HepG2 (cell line): ENCODE measurements at regions not wholly inside any gene's neighbourhood (a gene's known extent, or its start where the extent isn't known, plus 50 kb on each side); places are given as distances from the start of the nearest gene placed in this dataset.
A peak's percentile ranks its signal among the peaks of the same experiment; 100 is the strongest.

ENCODE experiments used
- ATAC-seq: fragments of 200-7000 bp; cut with Tn5 transposase; 3 replicates; pipeline ENCODE4 v1.9.1; 2020; ENCODE audit warnings: mild to moderate bottlenecking, moderate library complexity
- BruUV-seq: library from RNA; stranded (reverse); fragments of 400-500 nt; replicated peaks from 2 replicates; lab custom pipeline; 2021; lab: Mats Ljungman, UMichigan
- CTCF ChIA-PET: fragments of 300-600 bp; formaldehyde crosslinking; extraction: SDS; loops from one replicate; lab custom pipeline; 2021; ENCODE audit warnings: low total read pairs, inconsistent platforms, low intra/inter-chr PET ratio; lab: Yijun Ruan, JAX
- POLR2A ChIA-PET: fragments of 350-600 bp; sonication (Branson Sonifier 250); formaldehyde crosslinking; loops from one replicate; lab custom pipeline; 2020; ENCODE audit warnings: antibody characterized with exemption, inconsistent platforms; lab: Yijun Ruan, JAX
- DNase-seq: peaks from one replicate; pipeline ENCODE4 v3.0.0-alpha.2; 2015; ENCODE audit warnings: low spot score
- FAIRE-seq: peaks from 3 replicates; lab custom pipeline; 2011; peaks lifted over from hg19 to GRCh38; lab: Jason Lieb, UNC
- H2AFZ ChIP-seq: one replicate; pipeline ENCODE4 v1.6.1; 2011; ENCODE audit warnings: low read length, inconsistent platforms
- H3K27ac ChIP-seq: fragments of 300-600 bp; 3 replicates; pipeline ENCODE4 v1.8.0; 2011; ENCODE audit warnings: mixed run types, mild to moderate bottlenecking, mixed read lengths, low read length, inconsistent platforms; ENCODE audit not compliant: insufficient read depth; ENCODE audit errors: extremely low read length
- H3K27me3 ChIP-seq, 2 experiments: fragments of 200-600 bp in 1 of 2; 2 replicates in 1 of 2; 3 replicates in 1 of 2; pipeline versions ENCODE4 v1.6.0 to v1.8.0; 2011; ENCODE audit warnings: low read length in 2 of 2, mild to moderate bottlenecking in 2 of 2, moderate library complexity in 2 of 2, inconsistent platforms in 1 of 2; ENCODE audit not compliant: insufficient read depth in 2 of 2, control insufficient read depth in 1 of 2
- H3K36me3 ChIP-seq, 2 experiments: fragments of 200-600 bp in 1 of 2; replicated peaks in 1 of 2; 2 replicates in 1 of 2; 3 replicates in 1 of 2; pipeline versions ENCODE4 v1.5.1 to v1.8.0; 2011; ENCODE audit warnings: low read length in 2 of 2, inconsistent platforms in 1 of 2; ENCODE audit not compliant: insufficient read depth in 2 of 2, control insufficient read depth in 1 of 2
- H3K4me1 ChIP-seq: 2 replicates; pipeline ENCODE4 v1.5.1; 2012; ENCODE audit warnings: low read length, inconsistent platforms; ENCODE audit not compliant: insufficient read depth
- H3K4me2 ChIP-seq: 2 replicates; pipeline ENCODE4 v1.6.0; 2011; ENCODE audit warnings: low read depth, low read length, inconsistent platforms
- H3K4me3 ChIP-seq, 3 experiments: fragments of 200-600 bp in 1 of 3; sonication (generic), shearing (Covaris generic) in 1 of 3; replicated peaks in 1 of 3; 2 replicates each; pipeline ENCODE4 v1.5.1; 2011 to 2016; ENCODE audit warnings: low read length in 3 of 3, inconsistent platforms in 2 of 3, low read depth in 2 of 3, mild to moderate bottlenecking in 2 of 3, control low read depth in 1 of 3, mixed read lengths in 1 of 3; ENCODE audit not compliant: insufficient read depth in 1 of 3
- H3K79me2 ChIP-seq: one replicate; pipeline ENCODE4 v1.6.1; 2011; ENCODE audit warnings: low read length, inconsistent platforms; ENCODE audit not compliant: insufficient read depth
- H3K9ac ChIP-seq: 2 replicates; pipeline ENCODE4 v1.6.0; 2011; ENCODE audit warnings: mild to moderate bottlenecking, low read depth, low read length, inconsistent platforms; ENCODE audit not compliant: insufficient read depth
- H3K9me3 ChIP-seq: 2 replicates; pipeline ENCODE4 v1.5.1; 2012; ENCODE audit warnings: mild to moderate bottlenecking, low read length
- H4K20me1 ChIP-seq: 2 replicates; pipeline ENCODE4 v1.6.0; 2011; ENCODE audit warnings: inconsistent platforms, mild to moderate bottlenecking, low read length, moderate library complexity; ENCODE audit not compliant: insufficient read depth
- ELF4 ChIP-seq: sonication (generic); formaldehyde crosslinking; IDR thresholded peaks from 2 replicates; pipeline ENCODE4 v1.5.0; 2020; ENCODE audit warnings: missing genetic modification reagents, mild to moderate bottlenecking, moderate library complexity, borderline replicate concordance
- FOXA3 ChIP-seq: IDR thresholded peaks from 2 replicates; pipeline ENCODE4 v1.6.1; 2016; ENCODE audit warnings: missing genetic modification reagents, missing compliant biosample characterization
- KLF13 ChIP-seq: sonication (generic); formaldehyde crosslinking; IDR thresholded peaks from 2 replicates; pipeline ENCODE4 v1.4.0; 2020; ENCODE audit warnings: mild to moderate bottlenecking, missing genetic modification reagents
- REPIN1 ChIP-seq: sonication (generic); formaldehyde crosslinking; IDR thresholded peaks from 2 replicates; pipeline ENCODE4 v1.8.0; 2022; ENCODE audit warnings: missing genetic modification reagents, low read depth, mild to moderate bottlenecking, borderline replicate concordance
- WIZ ChIP-seq: sonication (generic); formaldehyde crosslinking; IDR thresholded peaks from 2 replicates; pipeline ENCODE4 v1.5.1; 2020; ENCODE audit warnings: mild to moderate bottlenecking, missing genetic modification reagents
- ZNF83 ChIP-seq: sonication (generic); formaldehyde crosslinking; IDR thresholded peaks from 2 replicates; pipeline ENCODE4 v1.4.0; 2020; ENCODE audit warnings: missing genetic modification reagents, mild to moderate bottlenecking, borderline replicate concordance
- WGBS: methylation state at CpG from one replicate; pipeline ENCODE4 v1.1.6; 2017; ENCODE audit warnings: low lambda C conversion rate; 5-methylcytosine and 5-hydroxymethylcytosine counted together
- in situ Hi-C: cut with HindIII; loops from 2 replicates; pipeline ENCODE4 v1.10.0; 2017; ENCODE audit warnings: low pct_unique_long_range_greater_than_20kb; ENCODE audit not compliant: extremely low pct_ligation_motif_present
- intact Hi-C: fragments of 100-400 bp; cut with micrococcal nuclease; formaldehyde crosslinking; loops from one replicate; pipeline ENCODE4 v1.10.0; 2022; ENCODE audit not compliant: unreplicated experiment
- TF ChIP-seq, protein P1 (sequence below): sonication (generic); formaldehyde crosslinking; IDR thresholded peaks from 2 replicates; pipeline ENCODE4 v1.4.0; 2020; ENCODE audit warnings: missing genetic modification reagents
- TF ChIP-seq, protein P2 (sequence below): sonication (generic); formaldehyde crosslinking; IDR thresholded peaks from one replicate; pipeline ENCODE4 v1.5.1; 2020; ENCODE audit warnings: mild to moderate bottlenecking, missing genetic modification reagents; ENCODE audit errors: not compliant biosample characterization

DNA sequence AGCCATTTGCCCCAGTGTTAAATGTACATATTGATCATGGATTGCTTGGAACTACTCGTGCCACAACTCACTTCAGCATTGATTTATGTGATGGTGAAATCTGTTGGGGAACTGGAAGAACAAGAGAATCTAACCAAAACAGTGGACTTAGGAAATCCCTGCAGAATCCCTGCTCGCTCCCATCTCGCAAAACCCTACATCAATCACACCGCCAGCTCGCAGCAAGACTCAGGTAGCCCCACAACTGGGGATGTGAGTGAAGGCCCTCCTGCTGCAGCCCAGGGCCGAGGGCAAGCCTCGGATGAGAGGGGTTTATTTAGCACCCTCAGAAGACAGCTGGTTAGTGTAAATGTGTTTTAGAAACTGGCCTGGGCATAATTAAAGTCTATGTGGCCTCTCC, 171.6 kb downstream of the ANAPC1 start:
- Histone ChIP-seq H4K20me1 (no peaks in the 10 kb centered on the region), H3K27me3 (peaks cover 3 to 12% of the 10 kb centered on the region in 2 experiments; a peak in 2 of 5 replicates), H3K9me3 (peaks cover 10% of the 10 kb centered on the region; the same call in 1 of the 2 replicates), H3K36me3 (no peaks in the 10 kb centered on the region), H3K4me3 (no peak overlapping the region), H3K4me2 (no peak overlapping the region), H3K79me2 (no peaks in the 10 kb centered on the region), H2AFZ (no peak overlapping the region), H3K4me1 (no peaks in the 10 kb centered on the region), H3K27ac (no peak overlapping the region), H3K9ac (no peak overlapping the region)
- CTCF ChIA-PET = no interaction called here
- POLR2A ChIA-PET = no interaction called here
- in situ Hi-C loops = no loop called here
- TF ChIP-seq ZNF83 (CRISPR knock-in tag) = no peak
- no peak for TF ChIP-seq KLF13 (CRISPR knock-in tag)
- no peak for TF ChIP-seq REPIN1 (CRISPR knock-in tag)
- TF ChIP-seq ELF4 (CRISPR knock-in tag) = no peak
- TF ChIP-seq WIZ (CRISPR knock-in tag) = no peak
- TF ChIP-seq FOXA3 (CRISPR knock-in tag) = no peak
- no TSS peak for BruUV-seq
- no peak for FAIRE-seq
- WGBS = 49% methylated on average over 7 of the region's 7 CpGs
- ATAC-seq = no peak
- no peak for DNase-seq
- intact Hi-C loops = no loop called here

DNA sequence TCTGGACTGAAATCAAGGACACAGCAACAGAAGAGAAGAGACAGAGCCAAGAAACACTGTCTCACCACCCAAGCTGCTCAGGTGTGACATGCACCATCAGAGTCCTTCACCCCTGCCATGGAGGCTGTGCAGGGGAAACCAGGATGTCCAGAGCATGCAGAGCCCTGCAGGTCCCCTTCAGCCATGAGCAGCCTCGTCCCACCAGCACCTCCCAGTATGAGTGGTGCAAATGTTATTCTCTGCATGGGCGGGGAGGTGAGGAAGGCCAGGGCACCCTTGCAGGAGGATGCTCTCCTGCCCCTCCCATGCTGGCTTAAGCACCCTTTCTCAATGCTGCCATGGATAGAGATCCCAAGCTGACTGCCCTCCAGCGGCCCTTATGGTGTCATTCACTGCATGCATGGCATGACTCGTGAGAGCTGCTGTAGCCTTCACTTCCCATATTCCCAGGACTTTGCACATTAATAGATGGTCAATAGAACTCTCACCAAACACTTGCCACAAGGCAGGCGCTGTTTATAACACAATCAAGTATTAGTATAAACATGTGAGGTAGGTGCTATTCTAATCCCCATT, 171.0 kb downstream of the ANAPC1 start:
- POLR2A ChIA-PET = no interaction called here
- no peaks in the 10 kb centered on the region for H3K79me2 ChIP-seq
- peaks cover 10% of the 10 kb centered on the region; the same call in 1 of the 2 replicates for H3K9me3 ChIP-seq
- BruUV-seq = no TSS peak
- WGBS = 44% methylated on average over 2 of the region's 5 CpGs
- ATAC-seq (peak; percentile 21; the same call in 1 of the 3 replicates), FAIRE-seq (no peak), DNase-seq (no peak)
- no peaks in the 10 kb centered on the region for H3K36me3 ChIP-seq
- no peak overlapping the region for H3K9ac ChIP-seq
- in situ Hi-C loops = no loop called here
- no peak overlapping the region for H3K4me2 ChIP-seq
- CTCF ChIA-PET = no interaction called here
- no peak overlapping the region for H2AFZ ChIP-seq
- no peak overlapping the region for H3K4me3 ChIP-seq
- H3K27ac ChIP-seq = no peak overlapping the region
- no peaks in the 10 kb centered on the region for H4K20me1 ChIP-seq
- no peaks in the 10 kb centered on the region for H3K4me1 ChIP-seq
- intact Hi-C loops = no loop called here
- peaks cover 3 to 8% of the 10 kb centered on the region in 2 experiments; a peak in 1 of 5 replicates for H3K27me3 ChIP-seq
- TF ChIP-seq, protein P1, sequence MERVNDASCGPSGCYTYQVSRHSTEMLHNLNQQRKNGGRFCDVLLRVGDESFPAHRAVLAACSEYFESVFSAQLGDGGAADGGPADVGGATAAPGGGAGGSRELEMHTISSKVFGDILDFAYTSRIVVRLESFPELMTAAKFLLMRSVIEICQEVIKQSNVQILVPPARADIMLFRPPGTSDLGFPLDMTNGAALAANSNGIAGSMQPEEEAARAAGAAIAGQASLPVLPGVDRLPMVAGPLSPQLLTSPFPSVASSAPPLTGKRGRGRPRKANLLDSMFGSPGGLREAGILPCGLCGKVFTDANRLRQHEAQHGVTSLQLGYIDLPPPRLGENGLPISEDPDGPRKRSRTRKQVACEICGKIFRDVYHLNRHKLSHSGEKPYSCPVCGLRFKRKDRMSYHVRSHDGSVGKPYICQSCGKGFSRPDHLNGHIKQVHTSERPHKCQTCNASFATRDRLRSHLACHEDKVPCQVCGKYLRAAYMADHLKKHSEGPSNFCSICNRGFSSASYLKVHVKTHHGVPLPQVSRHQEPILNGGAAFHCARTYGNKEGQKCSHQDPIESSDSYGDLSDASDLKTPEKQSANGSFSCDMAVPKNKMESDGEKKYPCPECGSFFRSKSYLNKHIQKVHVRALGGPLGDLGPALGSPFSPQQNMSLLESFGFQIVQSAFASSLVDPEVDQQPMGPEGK (CRISPR knock-in tag) = no peak
- TF ChIP-seq, protein P2, sequence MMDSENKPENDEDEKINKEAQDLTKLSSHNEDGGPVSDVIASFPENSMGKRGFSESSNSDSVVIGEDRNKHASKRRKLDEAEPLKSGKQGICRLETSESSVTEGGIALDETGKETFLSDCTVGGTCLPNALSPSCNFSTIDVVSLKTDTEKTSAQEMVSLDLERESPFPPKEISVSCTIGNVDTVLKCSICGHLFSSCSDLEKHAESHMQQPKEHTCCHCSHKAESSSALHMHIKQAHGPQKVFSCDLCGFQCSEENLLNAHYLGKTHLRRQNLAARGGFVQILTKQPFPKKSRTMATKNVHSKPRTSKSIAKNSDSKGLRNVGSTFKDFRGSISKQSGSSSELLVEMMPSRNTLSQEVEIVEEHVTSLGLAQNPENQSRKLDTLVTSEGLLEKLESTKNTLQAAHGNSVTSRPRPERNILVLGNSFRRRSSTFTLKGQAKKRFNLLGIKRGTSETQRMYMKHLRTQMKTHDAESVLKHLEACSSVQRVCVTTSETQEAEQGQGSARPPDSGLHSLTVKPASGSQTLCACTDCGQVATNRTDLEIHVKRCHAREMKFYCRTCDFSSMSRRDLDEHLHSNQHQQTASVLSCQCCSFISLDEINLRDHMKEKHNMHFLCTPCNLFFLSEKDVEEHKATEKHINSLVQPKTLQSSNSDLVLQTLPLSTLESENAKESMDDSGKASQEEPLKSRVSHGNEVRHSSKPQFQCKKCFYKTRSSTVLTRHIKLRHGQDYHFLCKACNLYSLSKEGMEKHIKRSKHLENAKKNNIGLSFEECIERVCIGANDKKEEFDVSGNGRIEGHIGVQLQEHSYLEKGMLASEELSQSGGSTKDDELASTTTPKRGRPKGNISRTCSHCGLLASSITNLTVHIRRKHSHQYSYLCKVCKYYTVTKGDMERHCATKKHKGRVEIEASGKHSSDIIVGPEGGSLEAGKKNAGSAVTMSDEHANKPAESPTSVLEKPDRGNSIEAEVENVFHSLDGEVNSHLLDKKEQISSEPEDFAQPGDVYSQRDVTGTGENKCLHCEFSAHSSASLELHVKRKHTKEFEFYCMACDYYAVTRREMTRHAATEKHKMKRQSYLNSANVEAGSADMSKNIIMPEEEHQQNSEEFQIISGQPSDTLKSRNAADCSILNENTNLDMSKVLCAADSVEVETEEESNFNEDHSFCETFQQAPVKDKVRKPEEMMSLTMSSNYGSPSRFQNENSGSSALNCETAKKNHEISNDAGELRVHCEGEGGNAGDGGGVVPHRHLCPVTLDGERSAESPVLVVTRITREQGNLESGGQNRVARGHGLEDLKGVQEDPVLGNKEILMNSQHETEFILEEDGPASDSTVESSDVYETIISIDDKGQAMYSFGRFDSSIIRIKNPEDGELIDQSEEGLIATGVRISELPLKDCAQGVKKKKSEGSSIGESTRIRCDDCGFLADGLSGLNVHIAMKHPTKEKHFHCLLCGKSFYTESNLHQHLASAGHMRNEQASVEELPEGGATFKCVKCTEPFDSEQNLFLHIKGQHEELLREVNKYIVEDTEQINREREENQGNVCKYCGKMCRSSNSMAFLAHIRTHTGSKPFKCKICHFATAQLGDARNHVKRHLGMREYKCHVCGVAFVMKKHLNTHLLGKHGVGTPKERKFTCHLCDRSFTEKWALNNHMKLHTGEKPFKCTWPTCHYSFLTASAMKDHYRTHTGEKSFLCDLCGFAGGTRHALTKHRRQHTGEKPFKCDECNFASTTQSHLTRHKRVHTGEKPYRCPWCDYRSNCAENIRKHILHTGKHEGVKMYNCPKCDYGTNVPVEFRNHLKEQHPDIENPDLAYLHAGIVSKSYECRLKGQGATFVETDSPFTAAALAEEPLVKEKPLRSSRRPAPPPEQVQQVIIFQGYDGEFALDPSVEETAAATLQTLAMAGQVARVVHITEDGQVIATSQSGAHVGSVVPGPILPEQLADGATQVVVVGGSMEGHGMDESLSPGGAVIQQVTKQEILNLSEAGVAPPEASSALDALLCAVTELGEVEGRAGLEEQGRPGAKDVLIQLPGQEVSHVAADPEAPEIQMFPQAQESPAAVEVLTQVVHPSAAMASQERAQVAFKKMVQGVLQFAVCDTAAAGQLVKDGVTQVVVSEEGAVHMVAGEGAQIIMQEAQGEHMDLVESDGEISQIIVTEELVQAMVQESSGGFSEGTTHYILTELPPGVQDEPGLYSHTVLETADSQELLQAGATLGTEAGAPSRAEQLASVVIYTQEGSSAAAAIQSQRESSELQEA = no peak
